ENCODE measurements at regions not wholly inside any gene's neighbourhood (a gene's known extent, or its start where the extent isn't known, plus 50 kb on each side); places are given as distances from the start of the nearest gene placed in this dataset.
"Not testable (repeated sequence)": the region's sequence is repeated elsewhere in the genome, so short reads cannot be mapped to it uniquely, and the experiment has no call there.

- no peak for TF ChIP-seq CTCF (IDR thresholded peaks at IDR 0.05; ENCODE audit: insufficient read depth, low read depth, low read length)
- DNase-seq (ENCODE audit: low read depth) = no peak
- CTCF ChIA-PET = no interaction called here
- no peak overlapping the region for H3K4me3 ChIP-seq (ENCODE audit: low read depth, low read length)
- POLR2A ChIA-PET = no interaction called here
- no peaks in the 10 kb centered on the region for H3K36me3 ChIP-seq (ENCODE audit: control insufficient read depth, insufficient read depth, low read length)
- no peaks in the 10 kb centered on the region for H3K27me3 ChIP-seq (ENCODE audit: control insufficient read depth, insufficient read depth, low read length)
These were observed 325.7 kb upstream of the STXBP6 start for GRCh38 chr14:25375639-25376038.

- H3K4me3 ChIP-seq (ENCODE audit: low read depth, low read length) = no peak overlapping the region
- no peaks in the 10 kb centered on the region for H3K27me3 ChIP-seq (ENCODE audit: control insufficient read depth, insufficient read depth, low read length)
- POLR2A ChIA-PET = no interaction called here
- TF ChIP-seq CTCF (IDR thresholded peaks at IDR 0.05; ENCODE audit: insufficient read depth, low read depth, low read length) = no peak
- CTCF ChIA-PET = interaction anchor here (1.0 kb wide), 1 partner anchor 10 kb away, joined by 3 read pairs; no protein-coding TSS in a partner anchor
- no peaks in the 10 kb centered on the region for H3K36me3 ChIP-seq (ENCODE audit: control insufficient read depth, insufficient read depth, low read length)
- DNase-seq (ENCODE audit: low read depth) = no peak
These were observed 321.1 kb upstream of the STXBP6 start for GRCh38 chr14:25371068-25371467.

- POLR2A ChIA-PET; H3K36me3 ChIP-seq (ENCODE audit: control insufficient read depth, insufficient read depth, low read length); H3K4me3 ChIP-seq (ENCODE audit: low read depth, low read length); DNase-seq (ENCODE audit: low read depth); CTCF ChIA-PET; H3K27me3 ChIP-seq (ENCODE audit: control insufficient read depth, insufficient read depth, low read length): not testable (repeated sequence)
These were observed 320.1 kb upstream of the STXBP6 start for GRCh38 chr14:25370057-25370456.

- TF ChIP-seq CTCF (IDR thresholded peaks at IDR 0.05; ENCODE audit: insufficient read depth, low read depth, low read length) = no peak
- CTCF ChIA-PET = no interaction called here
- DNase-seq (ENCODE audit: low read depth) = no peak
- Histone ChIP-seq H3K27me3 (ENCODE audit: control insufficient read depth, insufficient read depth, low read length) (no peaks in the 10 kb centered on the region), H3K4me3 (ENCODE audit: low read depth, low read length) (no peak overlapping the region), H3K36me3 (ENCODE audit: control insufficient read depth, insufficient read depth, low read length) (no peaks in the 10 kb centered on the region)
- POLR2A ChIA-PET = no interaction called here
These were observed 308.4 kb upstream of the STXBP6 start for GRCh38 chr14:25358330-25358729.

GRCh38 chr14:25351269-25351668 is 301.3 kb upstream of the STXBP6 start:
- no peaks in the 10 kb centered on the region for H3K36me3 ChIP-seq (ENCODE audit: control insufficient read depth, insufficient read depth, low read length)
- no peaks in the 10 kb centered on the region for H3K27me3 ChIP-seq (ENCODE audit: control insufficient read depth, insufficient read depth, low read length)
- no peak for DNase-seq (ENCODE audit: low read depth)
- ChIA-PET POLR2A (no interaction called here), CTCF (no interaction called here)
- no peak for TF ChIP-seq CTCF (IDR thresholded peaks at IDR 0.05; ENCODE audit: insufficient read depth, low read depth, low read length)
- no peak overlapping the region for H3K4me3 ChIP-seq (ENCODE audit: low read depth, low read length)

GRCh38 chr14:25350802-25351201 is 300.9 kb upstream of the STXBP6 start:
- ChIA-PET POLR2A (no interaction called here), CTCF (no interaction called here)
- TF ChIP-seq CTCF (IDR thresholded peaks at IDR 0.05; ENCODE audit: insufficient read depth, low read depth, low read length) = no peak
- no peak overlapping the region for H3K4me3 ChIP-seq (ENCODE audit: low read depth, low read length)
- H3K36me3 ChIP-seq (ENCODE audit: control insufficient read depth, insufficient read depth, low read length) = no peaks in the 10 kb centered on the region
- no peaks in the 10 kb centered on the region for H3K27me3 ChIP-seq (ENCODE audit: control insufficient read depth, insufficient read depth, low read length)
- no peak for DNase-seq (ENCODE audit: low read depth)
